ENCODE measurements at regions not wholly inside any gene's neighbourhood (a gene's known extent, or its start where the extent isn't known, plus 50 kb on each side); places are given as distances from the start of the nearest gene placed in this dataset.

DNA sequence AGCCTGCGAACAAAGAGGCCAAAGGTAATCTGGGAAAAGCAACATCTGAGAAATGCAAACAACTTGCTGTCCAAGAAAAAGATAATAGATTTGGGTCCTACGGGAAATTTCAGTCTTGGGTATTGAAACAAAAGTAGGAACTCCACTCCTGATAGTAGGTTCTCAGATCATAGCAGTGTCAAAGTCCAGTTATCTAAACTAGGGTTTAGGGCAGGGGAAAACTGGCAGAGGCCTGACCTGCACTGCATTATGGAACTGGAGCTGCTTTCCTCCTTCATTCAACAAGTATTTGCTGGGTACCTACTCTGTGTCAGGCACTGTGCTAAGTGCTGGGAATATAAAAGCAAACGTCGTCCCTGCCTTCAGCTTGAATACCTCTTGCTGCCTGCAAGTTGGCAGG lies 60.7 kb upstream of the NGF start:
- Mint-ChIP-seq H3K4me1 (ENCODE audit: low read depth) (no peaks in the 10 kb centered on the region), H3K27ac (no peak overlapping the region), H3K36me3 (ENCODE audit: low read depth) (no peaks in the 10 kb centered on the region), H3K9me3 (no peaks in the 10 kb centered on the region), H3K27me3 (no peaks in the 10 kb centered on the region), H3K4me3 (no peak overlapping the region)
- intact Hi-C loops (cut with micrococcal nuclease) = no loop called here

Data from dendritic cell treated with granulocyte-macrophage colony-stimulating factor and Interleukin-4, amounts not matched to agents 40 ng/mL and 50 ng/mL, for 4 days (primary cell).